Colonic mucosa (tissue), 4 donors: ENCODE measurements at regions not wholly inside any gene's neighbourhood (a gene's known extent, or its start where the extent isn't known, plus 50 kb on each side); places are given as distances from the start of the nearest gene placed in this dataset.
"Not testable (repeated sequence)": the region's sequence is repeated elsewhere in the genome, so short reads cannot be mapped to it uniquely, and the experiment has no call there.

Source experiments
- DNase-seq: peaks from one replicate; pipeline ENCODE4 v3.0.0-alpha.2; 2020
- H3K27ac ChIP-seq: fragments of 200-600 bp; one replicate; pipeline ENCODE4 v1.8.0; 2021
- H3K27me3 ChIP-seq: fragments of 200-600 bp; one replicate; pipeline ENCODE4 v1.8.0; 2021
- H3K36me3 ChIP-seq: fragments of 200-600 bp; one replicate; pipeline ENCODE4 v1.8.0; 2021
- H3K4me1 ChIP-seq: fragments of 200-600 bp; one replicate; pipeline ENCODE4 v1.8.0; 2021; ENCODE audit warnings: mild to moderate bottlenecking
- H3K4me3 ChIP-seq: fragments of 200-600 bp; one replicate; pipeline ENCODE4 v1.8.0; 2021
- H3K9ac ChIP-seq, 2 donors: one replicate each; pipeline ENCODE4 v1.7.0; 2013; ENCODE audit warnings: control low read depth in 2 of 2, low read depth in 2 of 2, low read length in 2 of 2
- H3K9me3 ChIP-seq: fragments of 200-600 bp; one replicate; pipeline ENCODE4 v1.8.0; 2021
- CTCF ChIP-seq: fragments of 200-600 bp; IDR thresholded peaks from one replicate; pipeline ENCODE4 v1.8.0; 2022; ENCODE audit warnings: antibody characterized with exemption, mild to moderate bottlenecking
- intact Hi-C: fragments of 100-400 bp; cut with DNase I; formaldehyde crosslinking; loops from one replicate; pipeline ENCODE4 v1.14.1; 2022
- donor health status: healthy.
- donor health status: DM: no; HTN: no; CAD: no.
- donor health status: DM: no; HTN: no; CAD: no.

GRCh38 chr6:37566111-37566949 lies 66.6 kb upstream of the CCDC167 start:
- no peaks in the 10 kb centered on the region for H3K36me3 ChIP-seq
- peak; percentile 34 for DNase-seq
- peaks cover 9% of the 10 kb centered on the region for H3K27me3 ChIP-seq
- H3K9ac ChIP-seq = no peak overlapping the region
- H3K27ac ChIP-seq = no peak overlapping the region
- no peaks in the 10 kb centered on the region for H3K9me3 ChIP-seq
- intact Hi-C loops = loop anchor here (5.0 kb wide), 2 partner anchors 84 to 239 kb away; no protein-coding TSS in a partner anchor
- no peaks in the 10 kb centered on the region for H3K4me1 ChIP-seq
- peak overlapping the region; percentile 10 for H3K4me3 ChIP-seq
- peak; percentile 80 for TF ChIP-seq CTCF

GRCh38 chr6:37565267-37566110 lies 65.8 kb upstream of the CCDC167 start:
- H3K27ac ChIP-seq = no peak overlapping the region
- no peaks in the 10 kb centered on the region for H3K36me3 ChIP-seq
- no peak for TF ChIP-seq CTCF
- no peak overlapping the region for H3K4me3 ChIP-seq
- intact Hi-C loops = loop anchor here (2.0 to 5.0 kb wide), 3 partner anchors 83 to 238 kb away; no protein-coding TSS in a partner anchor
- H3K4me1 ChIP-seq = no peaks in the 10 kb centered on the region
- no peaks in the 10 kb centered on the region for H3K9me3 ChIP-seq
- DNase-seq = no peak
- no peak overlapping the region for H3K9ac ChIP-seq
- H3K27me3 ChIP-seq = peaks cover 9% of the 10 kb centered on the region

- intact Hi-C loops, H3K27me3 ChIP-seq, H3K4me3 ChIP-seq: not testable (repeated sequence)
These were observed 63.2 kb upstream of the CCDC167 start for GRCh38 chr6:37562926-37563288.

GRCh38 chr6:37561361-37561760 lies 61.7 kb upstream of the CCDC167 start:
- Histone ChIP-seq H3K4me3 (no peak overlapping the region), H3K27me3 (peaks cover 9% of the 10 kb centered on the region), H3K9ac (no peak overlapping the region), H3K27ac (no peak overlapping the region), H3K4me1 (no peaks in the 10 kb centered on the region), H3K9me3 (no peaks in the 10 kb centered on the region), H3K36me3 (no peaks in the 10 kb centered on the region)
- intact Hi-C loops = no loop called here
- no peak for DNase-seq
- no peak for TF ChIP-seq CTCF

More at GRCh38 chr6:37562926-37563288, 63.2 kb upstream of the CCDC167 start:
- not testable (repeated sequence) for H3K9ac ChIP-seq, H3K4me1 ChIP-seq, H3K9me3 ChIP-seq, DNase-seq, H3K36me3 ChIP-seq, H3K27ac ChIP-seq

- DNase-seq = no peak
- Histone ChIP-seq H3K9me3 (no peaks in the 10 kb centered on the region), H3K4me1 (no peaks in the 10 kb centered on the region), H3K27me3 (peaks cover 7% of the 10 kb centered on the region), H3K4me3 (no peak overlapping the region), H3K36me3 (no peaks in the 10 kb centered on the region), H3K27ac (no peak overlapping the region), H3K9ac (no peak overlapping the region)
- intact Hi-C loops = no loop called here
- TF ChIP-seq CTCF = no peak
These were observed 61.0 kb upstream of the CCDC167 start for GRCh38 chr6:37560737-37561103.
